DMS53 (cell line): ENCODE measurements at regions not wholly inside any gene's neighbourhood (a gene's known extent, or its start where the extent isn't known, plus 50 kb on each side); places are given as distances from the start of the nearest gene placed in this dataset.

Experiments used
- DNase-seq: peaks from one replicate; lab custom pipeline; 2025; lab: John Stamatoyannopoulos, UW

- DNase-seq, result no peak
Observed at GRCh38 chr7:156155988-156156733, 343.9 kb upstream of the SHH start.

GRCh38 chr7:156153590-156153989 lies 341.3 kb upstream of the SHH start:
- DNase-seq, result no peak

- no peak for DNase-seq
Observed at GRCh38 chr7:156152390-156152789, 340.1 kb upstream of the SHH start.

- DNase-seq, result no peak
Observed at GRCh38 chr7:156151658-156152057, 339.4 kb upstream of the SHH start.

GRCh38 chr7:156151078-156151477 lies 338.8 kb upstream of the SHH start:
- DNase-seq, result no peak

- no peak for DNase-seq
Observed at GRCh38 chr7:156148995-156149394, 336.7 kb upstream of the SHH start.

GRCh38 chr7:156148547-156148946 lies 336.3 kb upstream of the SHH start:
- DNase-seq, result no peak

GRCh38 chr7:156147756-156148504 lies 335.7 kb upstream of the SHH start:
- DNase-seq, result no peak

GRCh38 chr7:156147104-156147503 lies 334.8 kb upstream of the SHH start:
- DNase-seq, result no peak

- no peak for DNase-seq
Observed at GRCh38 chr7:156145996-156146395, 333.7 kb upstream of the SHH start.

- no peak for DNase-seq
Observed at GRCh38 chr7:156145184-156145583, 332.9 kb upstream of the SHH start.

- no peak for DNase-seq
Observed at GRCh38 chr7:156143683-156144082, 331.4 kb upstream of the SHH start.

- DNase-seq, result no peak
Observed at GRCh38 chr7:156143158-156143557, 330.9 kb upstream of the SHH start.

GRCh38 chr7:156141941-156142340 lies 329.7 kb upstream of the SHH start:
- DNase-seq, result no peak

- DNase-seq, result no peak
Observed at GRCh38 chr7:156140896-156141295, 328.6 kb upstream of the SHH start.

GRCh38 chr7:156140447-156140846 lies 328.2 kb upstream of the SHH start:
- no peak for DNase-seq

GRCh38 chr7:156139633-156140032 lies 327.4 kb upstream of the SHH start:
- no peak for DNase-seq

GRCh38 chr7:156139112-156139511 lies 326.8 kb upstream of the SHH start:
- DNase-seq, result no peak

GRCh38 chr7:156131881-156132280 lies 319.6 kb upstream of the SHH start:
- no peak for DNase-seq

GRCh38 chr7:156129522-156129921 lies 317.3 kb upstream of the SHH start:
- no peak for DNase-seq

GRCh38 chr7:156128496-156128895 lies 316.2 kb upstream of the SHH start:
- no peak for DNase-seq

- DNase-seq, result no peak
Observed at GRCh38 chr7:156127166-156128134, 315.2 kb upstream of the SHH start.
